T-cell (primary cell): ENCODE measurements at regions not wholly inside any gene's neighbourhood (a gene's known extent, or its start where the extent isn't known, plus 50 kb on each side); places are given as distances from the start of the nearest gene placed in this dataset.

Experiments
- ATAC-seq, 4 experiments: fragments of 200-7000 bp in 3 of 4; fragments of 150-1000 bp in 1 of 4; cut with Tn5 transposase; replicated peaks in 1 of 4; 1 replicate in 3 of 4; 2 replicates in 1 of 4; pipeline ENCODE4 v1.10.0; 2021; ENCODE audit warnings: moderate library complexity in 3 of 4, mild to moderate bottlenecking in 2 of 4, moderate number of reproducible peaks in 1 of 4
- CTCF ChIA-PET, 2 donors: fragments of 300-600 bp; sonication (Branson Sonifier 250); formaldehyde crosslinking; loops; one replicate each; lab custom pipeline; 2022; ENCODE audit warnings: antibody characterized with exemption in 2 of 2; lab: Charles Lee
- POLR2A ChIA-PET, 2 donors: fragments of 300-600 bp; sonication (Branson Sonifier 250); formaldehyde crosslinking; loops; one replicate each; lab custom pipeline; 2022; ENCODE audit warnings: antibody characterized with exemption in 2 of 2; lab: Charles Lee
- DNase-seq, 35 experiments: peaks; one replicate each; pipeline versions ENCODE4 v3.0.0 to v3.0.0-alpha.2; 2013 to 2023
- H3K27ac ChIP-seq: one replicate; pipeline ENCODE4 v1.5.1; 2013; ENCODE audit warnings: low read length
- H3K27me3 ChIP-seq, 2 experiments: replicated peaks in 1 of 2; 1 replicate in 1 of 2; 2 replicates in 1 of 2; pipeline versions ENCODE4 v1.6.1 to v1.7.0; 2013; ENCODE audit warnings: low read length in 1 of 2, mixed read lengths in 1 of 2; ENCODE audit not compliant: control insufficient read depth in 2 of 2, insufficient read depth in 2 of 2; ENCODE audit errors: extremely low read depth in 1 of 2
- H3K36me3 ChIP-seq, 2 donors: 1 replicate in 1 of 2; 2 replicates in 1 of 2; pipeline versions ENCODE4 v1.6.1 to v1.7.0; 2013; ENCODE audit warnings: low read length in 1 of 2; ENCODE audit not compliant: control insufficient read depth in 2 of 2, insufficient read depth in 1 of 2; ENCODE audit errors: extremely low read depth in 1 of 2
- H3K4me1 ChIP-seq, 2 experiments: 1 replicate in 1 of 2; 2 replicates in 1 of 2; pipeline versions ENCODE4 v1.6.1 to v1.7.0; 2013; ENCODE audit warnings: low read length in 2 of 2, mixed read lengths in 1 of 2; ENCODE audit not compliant: insufficient read depth in 2 of 2, control insufficient read depth in 1 of 2; ENCODE audit errors: extremely low read depth in 1 of 2
- H3K4me3 ChIP-seq, 2 donors: 1 replicate in 1 of 2; 2 replicates in 1 of 2; pipeline versions ENCODE4 v1.5.1 to v1.7.0; 2013; ENCODE audit warnings: mild to moderate bottlenecking in 2 of 2, low read length in 1 of 2, moderate library complexity in 1 of 2; ENCODE audit not compliant: control insufficient read depth in 1 of 2; ENCODE audit errors: extremely low read depth in 1 of 2
- H3K9me3 ChIP-seq: 2 replicates; pipeline ENCODE4 v1.7.0; 2013
- H3K27ac Mint-ChIP-seq, 2 donors: one replicate each; pipeline ENCODE4 v1.8.0; 2020 to 2021; ENCODE audit warnings: mild to moderate bottlenecking in 2 of 2, mixed read lengths in 2 of 2
- H3K27me3 Mint-ChIP-seq, 2 donors: one replicate each; pipeline ENCODE4 v1.8.0; 2021 to 2022; ENCODE audit warnings: mixed read lengths in 2 of 2
- H3K36me3 Mint-ChIP-seq: one replicate; pipeline ENCODE4 v1.8.0; 2021; ENCODE audit warnings: mixed read lengths
- H3K4me1 Mint-ChIP-seq, 3 donors: one replicate each; pipeline ENCODE4 v1.8.0; 2020 to 2022; ENCODE audit warnings: mixed read lengths in 3 of 3, mild to moderate bottlenecking in 1 of 3
- H3K4me3 Mint-ChIP-seq, 3 donors: one replicate each; pipeline ENCODE4 v1.8.0; 2020 to 2022; ENCODE audit warnings: mild to moderate bottlenecking in 3 of 3, mixed read lengths in 3 of 3, moderate library complexity in 3 of 3
- H3K9me3 Mint-ChIP-seq, 3 donors: one replicate each; pipeline ENCODE4 v1.8.0; 2020 to 2022; ENCODE audit warnings: mixed read lengths in 3 of 3
- WGBS: methylation state at CpG from one replicate; pipeline ENCODE4 v1.1.5; 2013; ENCODE audit warnings: missing lambda C conversion rate; ENCODE audit not compliant: insufficient coverage; 5-methylcytosine and 5-hydroxymethylcytosine counted together

DNA sequence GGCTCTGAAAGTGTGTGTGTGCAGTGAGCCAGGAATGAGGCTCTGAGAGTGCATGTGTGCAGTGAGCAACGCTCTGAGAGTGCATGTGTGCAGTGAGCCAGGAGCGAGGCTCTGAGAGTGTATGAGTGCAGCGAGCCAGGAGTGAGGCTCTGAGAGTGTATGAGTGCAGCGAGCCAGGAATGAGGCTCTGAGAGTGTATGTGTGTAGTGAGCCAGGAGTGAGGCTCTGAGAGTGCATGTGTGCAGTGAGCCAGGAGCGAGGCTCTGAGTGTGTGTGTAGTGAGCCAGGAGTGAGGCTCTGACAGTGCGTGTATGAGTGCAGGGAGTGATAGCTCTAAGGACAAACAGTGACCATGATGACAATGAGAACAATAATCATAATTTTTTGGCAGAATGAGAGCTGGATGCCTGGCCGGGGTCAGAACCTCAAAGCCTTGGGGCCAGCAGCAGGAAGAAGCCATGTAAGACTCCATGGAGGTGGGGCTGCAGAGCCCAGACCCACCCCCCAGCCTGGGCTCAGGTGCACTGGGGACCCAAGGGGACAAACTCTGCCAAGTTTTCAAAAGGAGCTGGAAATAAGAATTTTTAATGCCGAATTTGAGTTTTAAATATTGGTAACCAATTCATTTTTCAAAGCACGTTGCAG lies 85.7 kb upstream of the PRR20G start:
- no peaks in the 10 kb centered on the region for H3K9me3 ChIP-seq
- ChIA-PET CTCF (no interaction called here), POLR2A (no interaction called here)
- ATAC-seq (no peak), DNase-seq (no peak)
- WGBS, result 61% methylated on average over 8 of the region's 9 CpGs
- H3K4me3 Mint-ChIP-seq, result no peak overlapping the region
- H3K4me3 ChIP-seq, result no peak overlapping the region
- peaks cover 6 to 10% (median 6%) of the 10 kb centered on the region in 3 donors for H3K9me3 Mint-ChIP-seq
- no peaks in the 10 kb centered on the region for H3K36me3 ChIP-seq
- H3K36me3 Mint-ChIP-seq, result no peaks in the 10 kb centered on the region
- no peak overlapping the region for H3K27ac ChIP-seq
- no peaks in the 10 kb centered on the region for H3K4me1 ChIP-seq
- H3K4me1 Mint-ChIP-seq, result no peaks in the 10 kb centered on the region
- no peak overlapping the region for H3K27ac Mint-ChIP-seq
- H3K27me3 ChIP-seq, result peaks cover 0 to 36% of the 10 kb centered on the region in 2 experiments
- peaks cover 12 to 25% of the 10 kb centered on the region in 2 donors for H3K27me3 Mint-ChIP-seq

GRCh38 chr3:127371846-127372245 lies 84.0 kb upstream of the PRR20G start:
- 100% methylated on average over 1 of the region's 6 CpGs for WGBS
- Histone ChIP-seq H3K27me3 (peaks cover 0 to 33% of the 10 kb centered on the region in 2 experiments), H3K4me3 (no peak overlapping the region), H3K4me1 (no peaks in the 10 kb centered on the region), H3K36me3 (no peaks in the 10 kb centered on the region), H3K9me3 (no peaks in the 10 kb centered on the region), H3K27ac (no peak overlapping the region)
- H3K9me3 Mint-ChIP-seq, result peaks cover 6 to 8% (median 6%) of the 10 kb centered on the region in 3 donors
- ChIA-PET POLR2A (no interaction called here), CTCF (no interaction called here)
- no peak for DNase-seq
- no peaks in the 10 kb centered on the region for H3K4me1 Mint-ChIP-seq
- no peak overlapping the region for H3K27ac Mint-ChIP-seq
- H3K36me3 Mint-ChIP-seq, result no peaks in the 10 kb centered on the region
- peaks cover 17 to 26% of the 10 kb centered on the region in 2 donors for H3K27me3 Mint-ChIP-seq
- ATAC-seq, result no peak
- H3K4me3 Mint-ChIP-seq, result no peak overlapping the region

DNA sequence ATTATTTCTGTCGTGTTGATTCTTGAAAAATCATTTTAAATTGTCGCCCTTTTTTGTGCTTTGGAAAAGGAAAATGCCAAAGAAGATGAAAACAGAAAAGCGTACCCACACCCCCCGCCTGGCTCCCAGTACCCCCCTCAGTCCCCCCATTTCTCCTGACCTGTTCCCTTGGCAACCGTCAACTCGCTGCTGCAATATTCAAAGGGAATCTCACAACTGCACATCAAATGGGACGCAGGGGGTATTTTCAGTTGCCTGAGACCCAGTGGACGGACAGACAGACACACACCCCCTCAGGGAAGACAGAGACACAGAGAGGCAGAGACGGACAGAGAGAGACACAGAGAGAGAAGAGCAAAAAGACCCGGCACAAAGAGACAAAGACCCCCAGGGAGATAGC lies 83.5 kb upstream of the PRR20G start:
- Mint-ChIP-seq H3K4me3 (no peak overlapping the region), H3K27me3 (peaks cover 18 to 29% of the 10 kb centered on the region in 2 donors), H3K9me3 (peaks cover under 1 to 5% (median 3%) of the 10 kb centered on the region in 3 donors), H3K4me1 (no peaks in the 10 kb centered on the region), H3K36me3 (no peaks in the 10 kb centered on the region), H3K27ac (no peak overlapping the region)
- POLR2A ChIA-PET, result no interaction called here
- CTCF ChIA-PET, result no interaction called here
- no peaks in the 10 kb centered on the region for H3K36me3 ChIP-seq
- DNase-seq (no peak), ATAC-seq (no peak)
- no peak overlapping the region for H3K4me3 ChIP-seq
- peaks cover 0 to 29% of the 10 kb centered on the region in 2 experiments for H3K27me3 ChIP-seq
- WGBS, result 71% methylated on average over 5 of the region's 10 CpGs
- no peaks in the 10 kb centered on the region for H3K9me3 ChIP-seq
- H3K27ac ChIP-seq, result no peak overlapping the region
- no peaks in the 10 kb centered on the region for H3K4me1 ChIP-seq

GRCh38 chr3:127370906-127371305 lies 83.1 kb upstream of the PRR20G start:
- Mint-ChIP-seq H3K9me3 (peaks cover 0 to 1% (median 0%) of the 10 kb centered on the region in 3 donors), H3K36me3 (no peaks in the 10 kb centered on the region), H3K4me1 (no peaks in the 10 kb centered on the region), H3K4me3 (no peak overlapping the region), H3K27me3 (peaks cover 20 to 31% of the 10 kb centered on the region in 2 donors), H3K27ac (no peak overlapping the region)
- WGBS, result 11% methylated on average over 7 of the region's 9 CpGs
- Histone ChIP-seq H3K4me1 (no peaks in the 10 kb centered on the region), H3K27ac (no peak overlapping the region), H3K9me3 (no peaks in the 10 kb centered on the region), H3K4me3 (no peak overlapping the region), H3K27me3 (peaks cover 0 to 31% of the 10 kb centered on the region in 2 experiments), H3K36me3 (no peaks in the 10 kb centered on the region)
- CTCF ChIA-PET, result no interaction called here
- ATAC-seq (no peak), DNase-seq (no peak)
- POLR2A ChIA-PET, result no interaction called here

DNA sequence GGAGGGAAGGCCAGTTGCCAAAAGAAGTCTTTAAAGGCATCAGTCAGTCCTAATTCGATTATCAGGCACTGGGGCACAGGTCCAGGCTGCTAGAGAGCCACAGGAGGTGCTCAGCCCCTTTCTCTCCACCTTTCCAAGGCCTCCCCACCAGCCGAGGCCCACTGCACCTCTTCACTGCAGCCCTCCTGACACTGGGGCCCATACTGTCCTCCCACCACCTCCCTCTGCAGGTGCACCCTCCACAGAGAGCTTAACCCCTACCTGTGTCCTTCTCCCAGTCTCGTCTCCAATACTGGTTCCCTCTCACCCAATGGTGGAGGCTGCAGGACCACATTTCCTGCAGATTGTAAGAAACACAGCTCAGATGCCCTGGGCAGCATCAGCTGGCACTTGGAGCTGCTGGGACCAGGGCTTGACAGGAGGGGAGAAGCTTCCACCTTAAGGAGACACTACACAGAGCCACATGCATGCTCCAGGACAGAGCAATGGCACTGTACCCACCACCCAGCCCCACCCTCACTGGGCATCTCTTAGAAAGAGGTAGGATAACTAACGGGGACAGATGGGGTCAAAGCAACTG lies 81.6 kb upstream of the PRR20G start:
- WGBS, result 38% methylated on average over 2 of the region's 4 CpGs
- H3K4me1 Mint-ChIP-seq, result no peaks in the 10 kb centered on the region
- no peak overlapping the region for H3K27ac Mint-ChIP-seq
- ChIA-PET CTCF (no interaction called here), POLR2A (no interaction called here)
- H3K9me3 Mint-ChIP-seq, result no peaks in the 10 kb centered on the region
- Histone ChIP-seq H3K27ac (no peak overlapping the region), H3K9me3 (no peaks in the 10 kb centered on the region), H3K36me3 (no peaks in the 10 kb centered on the region), H3K4me1 (no peaks in the 10 kb centered on the region), H3K27me3 (peaks cover 0 to 25% of the 10 kb centered on the region in 2 experiments), H3K4me3 (no peak overlapping the region)
- H3K27me3 Mint-ChIP-seq, result peaks cover 22 to 35% of the 10 kb centered on the region in 2 donors
- ATAC-seq (no peak), DNase-seq (no peak)
- no peaks in the 10 kb centered on the region for H3K36me3 Mint-ChIP-seq
- H3K4me3 Mint-ChIP-seq, result no peak overlapping the region

GRCh38 chr3:127368186-127369032 lies 80.6 kb upstream of the PRR20G start:
- no peaks in the 10 kb centered on the region for H3K36me3 ChIP-seq
- H3K4me3 Mint-ChIP-seq, result no peak overlapping the region
- 47% methylated on average over 9 of the region's 14 CpGs for WGBS
- no peak overlapping the region for H3K27ac Mint-ChIP-seq
- H3K4me1 Mint-ChIP-seq, result no peaks in the 10 kb centered on the region
- H3K9me3 ChIP-seq, result no peaks in the 10 kb centered on the region
- peaks cover 22 to 32% of the 10 kb centered on the region in 2 donors for H3K27me3 Mint-ChIP-seq
- H3K4me3 ChIP-seq, result no peak overlapping the region
- DNase-seq, result no peak
- CTCF ChIA-PET, result no interaction called here
- no peaks in the 10 kb centered on the region for H3K4me1 ChIP-seq
- H3K27ac ChIP-seq, result no peak overlapping the region
- peaks cover 0 to 22% of the 10 kb centered on the region in 2 experiments for H3K27me3 ChIP-seq
- POLR2A ChIA-PET, result no interaction called here
- H3K36me3 Mint-ChIP-seq, result no peaks in the 10 kb centered on the region
- ATAC-seq, result no peak
- H3K9me3 Mint-ChIP-seq, result no peaks in the 10 kb centered on the region
